GM12891 (cell line): ENCODE measurements at regions not wholly inside any gene's neighbourhood (a gene's known extent, or its start where the extent isn't known, plus 50 kb on each side); places are given as distances from the start of the nearest gene placed in this dataset.

Source experiments
- POLR2A ChIP-seq: IDR thresholded peaks from 2 replicates; pipeline ENCODE4 v1.6.1; 2011; ENCODE audit warnings: low read depth, low read length, control low read depth
- POLR2AphosphoS5 ChIP-seq: IDR thresholded peaks from 2 replicates; pipeline ENCODE4 v1.6.1; 2011; ENCODE audit warnings: low read depth, low read length, control low read depth

GRCh38 chr14:40467969-40468368 is 1035.7 kb upstream of the FBXO33 start:
- TF ChIP-seq POLR2AphosphoS5 (no peak), POLR2A (no peak)
